GM12873 (cell line): ENCODE measurements at regions not wholly inside any gene's neighbourhood (a gene's known extent, or its start where the extent isn't known, plus 50 kb on each side); places are given as distances from the start of the nearest gene placed in this dataset.

ENCODE experiments used
- TF ChIP-seq, protein P1 (sequence below): IDR thresholded peaks from 2 replicates; pipeline ENCODE4 v1.5.1; 2012; ENCODE audit warnings: low read depth, mild to moderate bottlenecking, moderate library complexity, low read length, control low read depth; ENCODE audit not compliant: insufficient read depth; ENCODE audit errors: missing control alignments

DNA sequence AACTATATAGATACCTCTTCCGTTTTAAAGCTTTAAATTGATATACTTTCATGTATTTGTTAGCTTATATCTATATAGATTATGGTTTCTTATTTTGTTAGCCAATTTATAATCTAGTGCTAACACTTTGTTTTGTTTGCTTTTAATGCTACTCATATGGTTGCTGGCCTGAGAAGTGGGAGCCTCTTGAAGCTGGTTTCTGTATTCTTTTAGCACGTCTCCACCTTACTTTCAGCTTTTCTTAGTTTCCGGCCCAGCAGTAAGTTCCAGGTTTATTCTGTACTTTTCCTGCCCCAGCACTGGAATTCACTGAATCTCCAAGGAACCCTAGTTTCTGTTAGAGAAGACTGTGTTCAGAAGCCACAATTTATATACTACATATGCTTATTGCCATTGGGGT lies 458.9 kb downstream of the PRR16 start:
- TF ChIP-seq, protein P1, sequence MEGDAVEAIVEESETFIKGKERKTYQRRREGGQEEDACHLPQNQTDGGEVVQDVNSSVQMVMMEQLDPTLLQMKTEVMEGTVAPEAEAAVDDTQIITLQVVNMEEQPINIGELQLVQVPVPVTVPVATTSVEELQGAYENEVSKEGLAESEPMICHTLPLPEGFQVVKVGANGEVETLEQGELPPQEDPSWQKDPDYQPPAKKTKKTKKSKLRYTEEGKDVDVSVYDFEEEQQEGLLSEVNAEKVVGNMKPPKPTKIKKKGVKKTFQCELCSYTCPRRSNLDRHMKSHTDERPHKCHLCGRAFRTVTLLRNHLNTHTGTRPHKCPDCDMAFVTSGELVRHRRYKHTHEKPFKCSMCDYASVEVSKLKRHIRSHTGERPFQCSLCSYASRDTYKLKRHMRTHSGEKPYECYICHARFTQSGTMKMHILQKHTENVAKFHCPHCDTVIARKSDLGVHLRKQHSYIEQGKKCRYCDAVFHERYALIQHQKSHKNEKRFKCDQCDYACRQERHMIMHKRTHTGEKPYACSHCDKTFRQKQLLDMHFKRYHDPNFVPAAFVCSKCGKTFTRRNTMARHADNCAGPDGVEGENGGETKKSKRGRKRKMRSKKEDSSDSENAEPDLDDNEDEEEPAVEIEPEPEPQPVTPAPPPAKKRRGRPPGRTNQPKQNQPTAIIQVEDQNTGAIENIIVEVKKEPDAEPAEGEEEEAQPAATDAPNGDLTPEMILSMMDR: no peak

DNA sequence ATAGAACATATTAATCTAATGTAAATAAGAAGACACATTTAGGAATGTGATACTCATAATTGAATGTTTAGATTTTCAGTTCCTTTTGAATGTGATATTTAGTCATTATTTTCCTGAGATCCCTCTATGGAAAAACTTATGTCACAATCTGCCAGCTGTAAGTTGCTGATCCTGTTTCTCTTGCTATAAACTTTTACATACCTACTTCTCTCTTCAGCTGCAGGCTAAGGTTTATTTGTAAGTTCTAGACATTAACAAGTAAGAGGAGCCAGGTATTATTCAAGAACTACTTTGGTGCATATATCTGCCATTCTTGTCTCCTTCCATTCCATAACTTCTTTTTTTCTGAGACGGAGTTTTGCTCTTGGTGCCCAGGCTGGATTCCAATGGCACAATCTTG lies 462.4 kb downstream of the PRR16 start:
- TF ChIP-seq, protein P1: no peak

DNA sequence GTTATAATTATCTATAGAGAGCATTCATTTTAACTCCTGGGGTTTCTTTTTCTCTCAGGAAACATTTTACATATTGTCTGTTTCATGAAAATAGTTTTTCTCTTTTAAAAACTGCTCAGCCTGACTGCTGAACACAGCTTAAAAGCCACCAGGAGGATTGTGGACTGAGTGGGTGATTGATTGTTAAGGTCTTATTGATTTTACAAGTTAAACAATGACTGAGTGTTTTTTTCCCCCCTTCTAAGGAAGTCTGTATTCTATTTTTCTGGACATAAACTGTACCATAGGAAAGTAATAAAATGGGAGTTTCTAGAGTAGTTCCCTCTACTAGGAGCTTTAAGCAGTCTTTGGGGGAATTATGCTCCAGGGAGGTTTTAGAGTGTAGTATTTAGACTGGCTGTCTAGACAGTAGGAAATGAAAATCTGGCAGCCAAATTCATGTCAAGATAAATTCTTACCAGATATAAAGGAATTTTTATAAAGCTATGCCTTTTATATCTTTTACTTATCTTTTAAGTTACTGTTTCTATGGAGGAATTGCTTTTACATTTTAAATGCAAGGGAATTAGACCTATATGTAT lies 463.9 kb downstream of the PRR16 start:
- TF ChIP-seq, protein P1: no peak

DNA sequence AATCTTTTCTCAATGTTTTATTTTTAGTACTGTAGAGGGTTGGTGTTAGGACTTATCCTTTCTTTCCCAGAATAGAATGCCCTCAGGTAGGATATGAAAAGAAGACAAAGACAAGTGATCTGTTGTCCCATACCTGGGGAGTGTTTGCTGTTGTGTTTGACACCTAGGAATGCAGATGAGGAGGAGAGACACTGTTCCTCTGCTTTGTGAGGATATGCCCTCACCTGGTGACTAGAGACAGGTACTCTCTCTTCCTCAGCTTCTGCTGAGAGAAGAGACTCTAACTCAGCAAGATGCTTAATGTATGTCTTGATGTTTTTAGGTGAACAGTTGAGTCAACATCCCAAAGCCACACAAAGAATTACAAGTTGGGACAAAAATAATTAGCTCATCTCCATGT lies 468.4 kb downstream of the PRR16 start:
- TF ChIP-seq, protein P1: no peak

DNA sequence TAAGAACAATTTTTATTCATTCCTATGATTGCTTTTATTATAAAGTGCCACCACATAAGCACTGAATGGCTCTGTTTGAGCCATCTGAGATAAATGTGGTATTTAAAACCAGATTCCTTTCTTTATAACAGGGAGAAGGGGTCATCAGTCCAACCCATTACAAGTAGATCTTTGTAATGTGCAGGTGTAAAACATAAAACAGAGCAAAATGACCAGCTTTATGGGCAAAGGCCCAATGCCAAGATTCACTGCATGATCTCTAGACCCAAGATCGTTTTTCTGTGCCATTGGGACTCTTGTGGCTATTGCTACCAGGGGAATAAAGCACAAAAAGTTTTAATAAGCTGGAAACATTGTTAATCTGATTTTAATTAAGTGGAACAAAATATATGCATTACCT lies 469.9 kb downstream of the PRR16 start:
- TF ChIP-seq, protein P1: no peak

DNA sequence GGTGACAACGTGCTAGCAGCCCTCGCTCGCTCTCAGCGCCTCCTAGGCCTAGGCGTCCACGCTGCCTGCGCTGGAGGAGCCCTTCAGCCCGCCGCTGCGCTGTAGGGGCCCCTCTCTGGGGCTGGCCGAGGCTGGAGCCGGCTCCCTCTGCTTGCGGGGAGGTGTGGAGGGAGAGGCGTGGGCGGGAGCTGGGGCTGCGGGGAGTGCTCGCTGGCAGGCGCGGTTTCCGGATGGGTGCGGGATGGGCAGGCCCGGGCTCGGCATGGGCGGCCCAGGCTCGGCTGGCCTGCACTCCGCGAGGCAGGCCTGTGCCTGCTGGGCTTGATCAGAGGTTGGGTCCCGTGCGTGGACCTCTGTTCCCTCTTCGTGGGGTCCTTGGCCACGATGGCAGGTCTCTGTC lies 472.6 kb downstream of the PRR16 start:
- TF ChIP-seq, protein P1: no peak

DNA sequence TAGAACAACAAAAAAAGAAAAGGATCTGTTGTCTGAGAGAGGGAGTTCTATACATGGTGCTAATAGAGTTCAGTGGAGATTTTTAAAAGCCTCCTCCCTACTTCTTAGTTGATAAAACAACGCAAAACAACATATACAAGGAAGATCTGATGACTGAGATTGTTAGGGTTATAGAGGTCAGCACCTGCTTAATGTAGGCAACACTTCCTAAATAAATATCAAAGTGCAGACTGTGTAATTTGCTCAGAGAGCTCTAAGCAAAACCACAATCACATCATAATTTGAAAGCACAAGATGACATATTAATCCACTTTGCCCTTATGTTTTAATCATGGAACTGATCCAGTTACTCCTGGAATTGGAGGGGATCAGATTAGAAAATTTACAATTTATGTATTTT lies 474.5 kb downstream of the PRR16 start:
- TF ChIP-seq, protein P1: no peak
